GM20000 (cell line): ENCODE measurements at regions not wholly inside any gene's neighbourhood (a gene's known extent, or its start where the extent isn't known, plus 50 kb on each side); places are given as distances from the start of the nearest gene placed in this dataset.

Experiments
- DNase-seq: peaks from one replicate; pipeline ENCODE4 v3.0.0; 2012; ENCODE audit warnings: low spot score
- CTCF ChIP-seq: IDR thresholded peaks from 2 replicates; pipeline ENCODE4 v1.5.1; 2012; ENCODE audit warnings: mild to moderate bottlenecking, control low read depth; ENCODE audit errors: extremely low read depth, missing control alignments

GRCh38 chr2:116222793-116223192 is 1591.7 kb upstream of the DDX18 start:
- no peak for DNase-seq
- no peak for TF ChIP-seq CTCF

- TF ChIP-seq CTCF, result no peak
- no peak for DNase-seq
Measured at GRCh38 chr2:116223912-116224311, 1590.6 kb upstream of the DDX18 start.

GRCh38 chr2:116224610-116225009 is 1589.9 kb upstream of the DDX18 start:
- no peak for DNase-seq
- TF ChIP-seq CTCF, result no peak

- TF ChIP-seq CTCF, result no peak
- DNase-seq, result no peak
Measured at GRCh38 chr2:116238511-116238910, 1576.0 kb upstream of the DDX18 start.

- no peak for TF ChIP-seq CTCF
- DNase-seq, result no peak
Measured at GRCh38 chr2:116250376-116250775, 1564.1 kb upstream of the DDX18 start.

- DNase-seq, result no peak
- TF ChIP-seq CTCF, result no peak
Measured at GRCh38 chr2:116264872-116265271, 1549.6 kb upstream of the DDX18 start.

GRCh38 chr2:116269040-116269439 is 1545.5 kb upstream of the DDX18 start:
- TF ChIP-seq CTCF, result no peak
- no peak for DNase-seq
